Calu3 (cell line): ENCODE measurements at regions not wholly inside any gene's neighbourhood (a gene's known extent, or its start where the extent isn't known, plus 50 kb on each side); places are given as distances from the start of the nearest gene placed in this dataset.

ENCODE experiments used
- BruUV-seq: library from RNA; stranded (reverse); fragments of 400-500 nt; replicated peaks from 2 replicates; lab custom pipeline; 2021; lab: Mats Ljungman, UMichigan
- CTCF ChIA-PET: fragments of 300-600 bp; sonication (Branson Sonifier 250); formaldehyde crosslinking; loops from one replicate; lab custom pipeline; 2022; ENCODE audit warnings: antibody characterized with exemption; lab: Charles Lee
- DNase-seq: peaks from one replicate; pipeline ENCODE4 v3.0.0; 2022
- H3K27ac Mint-ChIP-seq: one replicate; pipeline ENCODE4 v1.8.0; 2022; ENCODE audit warnings: mixed read lengths; ENCODE audit not compliant: unreplicated experiment
- H3K27me3 Mint-ChIP-seq: one replicate; pipeline ENCODE4 v1.8.0; 2022; ENCODE audit warnings: mixed read lengths; ENCODE audit not compliant: unreplicated experiment
- H3K36me3 Mint-ChIP-seq: one replicate; pipeline ENCODE4 v1.8.0; 2022; ENCODE audit warnings: mild to moderate bottlenecking, moderate library complexity, mixed read lengths; ENCODE audit not compliant: insufficient read depth, unreplicated experiment
- H3K4me1 Mint-ChIP-seq: one replicate; pipeline ENCODE4 v1.8.0; 2022; ENCODE audit warnings: mild to moderate bottlenecking, low read depth, mixed read lengths; ENCODE audit not compliant: unreplicated experiment
- H3K4me3 Mint-ChIP-seq: one replicate; pipeline ENCODE4 v1.8.0; 2022; ENCODE audit warnings: mild to moderate bottlenecking, low read depth, moderate library complexity, mixed read lengths; ENCODE audit not compliant: unreplicated experiment
- H3K9me3 Mint-ChIP-seq: one replicate; pipeline ENCODE4 v1.8.0; 2022; ENCODE audit warnings: low read depth, mixed read lengths; ENCODE audit not compliant: unreplicated experiment
- CTCF ChIP-seq: fragments of 200-600 bp; IDR thresholded peaks from one replicate; pipeline ENCODE4 v1.8.0; 2022; ENCODE audit warnings: antibody characterized with exemption; ENCODE audit not compliant: unreplicated experiment
- intact Hi-C: fragments of 100-400 bp; cut with micrococcal nuclease; formaldehyde crosslinking; loops from one replicate; pipeline ENCODE4 v1.10.0; 2022; ENCODE audit not compliant: unreplicated experiment

DNA sequence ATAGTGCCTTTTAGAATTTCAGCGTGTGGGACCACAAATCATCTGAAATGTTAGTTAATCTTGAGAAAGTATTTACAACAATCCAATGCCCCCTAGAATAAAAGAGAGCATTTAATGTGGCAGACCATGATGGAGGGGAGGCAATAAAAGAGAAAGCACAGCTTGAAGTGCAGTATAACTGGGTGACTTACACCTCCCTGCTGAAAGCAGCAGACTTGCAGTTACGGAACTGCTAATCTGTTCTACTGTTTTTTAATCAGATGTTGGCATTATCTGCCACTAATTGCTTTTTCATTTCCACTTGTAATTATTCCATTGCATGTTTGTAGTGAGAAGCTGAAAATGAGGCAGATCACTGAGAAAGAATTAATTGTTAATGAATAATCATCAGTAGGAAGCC lies 130.5 kb upstream of the ITGA4 start:
- CTCF ChIA-PET, result interaction anchor here (0.7 kb wide), 1 partner anchor 164 kb away, joined by 3 read pairs; no protein-coding TSS in a partner anchor
- no peaks in the 10 kb centered on the region for H3K4me1 Mint-ChIP-seq
- no peaks in the 10 kb centered on the region for H3K27me3 Mint-ChIP-seq
- intact Hi-C loops, result no loop called here
- TF ChIP-seq CTCF, result no peak
- DNase-seq, result no peak
- no peak overlapping the region for H3K27ac Mint-ChIP-seq
- H3K4me3 Mint-ChIP-seq, result no peak overlapping the region
- no peaks in the 10 kb centered on the region for H3K36me3 Mint-ChIP-seq
- BruUV-seq, result no TSS peak
- H3K9me3 Mint-ChIP-seq, result no peaks in the 10 kb centered on the region

DNA sequence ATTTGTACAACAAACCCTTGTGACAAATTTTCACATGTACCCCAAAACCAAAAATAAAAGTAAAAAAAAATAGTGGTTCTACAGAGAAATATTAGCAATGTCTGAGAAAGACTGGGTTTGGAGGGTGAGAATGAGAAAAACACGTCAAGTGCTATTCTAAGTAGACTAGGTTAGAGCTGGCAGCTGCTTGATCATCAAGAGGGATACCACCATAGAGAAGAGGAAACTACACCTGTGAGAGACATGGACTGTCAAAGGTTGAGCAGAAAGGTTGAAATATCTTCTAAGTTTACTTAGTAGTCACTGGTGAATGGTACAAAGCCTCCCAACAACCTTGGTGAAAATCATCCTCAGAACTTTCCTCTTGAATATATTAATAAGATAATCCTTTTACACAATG lies 126.9 kb upstream of the ITGA4 start:
- no TSS peak for BruUV-seq
- intact Hi-C loops, result no loop called here
- Mint-ChIP-seq H3K27ac (no peak overlapping the region), H3K27me3 (no peaks in the 10 kb centered on the region), H3K9me3 (no peaks in the 10 kb centered on the region), H3K4me1 (no peaks in the 10 kb centered on the region), H3K36me3 (no peaks in the 10 kb centered on the region), H3K4me3 (no peak overlapping the region)
- no peak for DNase-seq
- CTCF ChIA-PET, result no interaction called here
- TF ChIP-seq CTCF, result no peak

DNA sequence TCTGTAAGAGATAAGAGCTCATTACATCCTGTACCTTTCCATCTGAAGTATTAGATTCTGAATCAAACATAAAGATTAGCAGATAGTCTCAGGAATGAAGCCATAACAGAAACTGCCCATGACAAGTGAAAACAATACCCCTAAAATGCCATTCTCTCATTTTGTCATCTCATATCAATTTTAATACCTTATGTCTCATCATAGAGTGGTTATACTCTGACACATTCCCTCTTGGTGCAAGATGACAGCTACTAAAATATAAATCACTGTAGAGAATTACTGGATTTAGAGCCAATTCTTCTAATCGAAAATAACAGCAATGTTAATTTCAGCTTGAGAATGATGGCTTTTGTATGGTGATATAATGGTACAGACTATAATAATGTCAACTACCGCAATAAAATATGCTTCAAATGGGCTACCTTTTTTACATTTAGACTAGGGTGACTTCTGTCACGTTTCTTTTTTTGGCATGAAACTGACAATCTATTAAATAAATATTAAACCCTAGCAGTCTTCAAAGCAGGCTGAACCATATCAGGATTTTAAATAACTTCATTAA lies 125.1 kb upstream of the ITGA4 start:
- Mint-ChIP-seq H3K27ac (no peak overlapping the region), H3K36me3 (no peaks in the 10 kb centered on the region), H3K4me3 (no peak overlapping the region), H3K27me3 (no peaks in the 10 kb centered on the region), H3K9me3 (no peaks in the 10 kb centered on the region), H3K4me1 (no peaks in the 10 kb centered on the region)
- TF ChIP-seq CTCF, result no peak
- CTCF ChIA-PET, result no interaction called here
- no peak for DNase-seq
- intact Hi-C loops, result no loop called here
- BruUV-seq, result no TSS peak

- Mint-ChIP-seq H3K9me3 (no peaks in the 10 kb centered on the region), H3K27me3 (no peaks in the 10 kb centered on the region), H3K4me3 (no peak overlapping the region), H3K4me1 (no peaks in the 10 kb centered on the region), H3K27ac (no peak overlapping the region), H3K36me3 (no peaks in the 10 kb centered on the region)
- no peak for TF ChIP-seq CTCF
- DNase-seq, result no peak
- intact Hi-C loops, result no loop called here
- BruUV-seq, result no TSS peak
- CTCF ChIA-PET, result interaction anchor here (0.9 kb wide), 1 partner anchor 18 kb away, joined by 3 read pairs; no protein-coding TSS in a partner anchor
Observed at GRCh38 chr2:181334158-181334826, 122.9 kb upstream of the ITGA4 start.
